Suprapubic skin (tissue), 4 donors: ENCODE measurements at regions not wholly inside any gene's neighbourhood (a gene's known extent, or its start where the extent isn't known, plus 50 kb on each side); places are given as distances from the start of the nearest gene placed in this dataset.

Source experiments
- DNase-seq, 2 donors: peaks; one replicate each; pipeline ENCODE4 v3.0.0-alpha.2; 2019; ENCODE audit warnings: low spot score in 2 of 2
- H3K27ac ChIP-seq: fragments of 200-600 bp; sonication (generic); one replicate; pipeline ENCODE4 v1.5.1; 2019
- H3K27me3 ChIP-seq: fragments of 200-600 bp; sonication (generic); one replicate; pipeline ENCODE4 v1.5.1; 2019
- H3K36me3 ChIP-seq: fragments of 200-600 bp; sonication (generic); one replicate; pipeline ENCODE4 v1.5.1; 2019
- H3K4me1 ChIP-seq: fragments of 200-600 bp; sonication (generic); one replicate; pipeline ENCODE4 v1.5.1; 2019
- H3K4me3 ChIP-seq: fragments of 200-600 bp; sonication (generic); one replicate; pipeline ENCODE4 v1.5.1; 2019; ENCODE audit warnings: mild to moderate bottlenecking
- H3K9me3 ChIP-seq: fragments of 200-600 bp; sonication (generic); one replicate; pipeline ENCODE4 v1.5.1; 2019
- EP300 ChIP-seq: sonication (generic); formaldehyde crosslinking; IDR thresholded peaks from one replicate; pipeline ENCODE4 v1.6.1; 2017; ENCODE audit warnings: antibody characterized with exemption
- POLR2A ChIP-seq, 2 donors: fragments of 450-650 bp; IDR thresholded peaks; one replicate each; pipeline ENCODE4 v1.6.1; 2017; ENCODE audit warnings: antibody characterized with exemption in 2 of 2, mild to moderate bottlenecking in 2 of 2, moderate library complexity in 2 of 2
- POLR2AphosphoS5 ChIP-seq, 3 donors: sonication (generic); formaldehyde crosslinking; IDR thresholded peaks; one replicate each; pipeline ENCODE4 v1.6.1; 2017; ENCODE audit warnings: antibody characterized with exemption in 3 of 3
- WGBS: methylation state at CpG from one replicate; pipeline ENCODE4 v1.1.5; 2018; 5-methylcytosine and 5-hydroxymethylcytosine counted together
- TF ChIP-seq, protein P1 (sequence below), 2 donors: fragments of 200-600 bp in 1 of 2; fragments of 450-650 bp in 1 of 2; sonication (generic) in 1 of 2; IDR thresholded peaks; one replicate each; pipeline ENCODE4 v1.5.1; 2016 to 2019; ENCODE audit warnings: antibody characterized with exemption in 2 of 2, mild to moderate bottlenecking in 1 of 2, moderate library complexity in 1 of 2

DNA sequence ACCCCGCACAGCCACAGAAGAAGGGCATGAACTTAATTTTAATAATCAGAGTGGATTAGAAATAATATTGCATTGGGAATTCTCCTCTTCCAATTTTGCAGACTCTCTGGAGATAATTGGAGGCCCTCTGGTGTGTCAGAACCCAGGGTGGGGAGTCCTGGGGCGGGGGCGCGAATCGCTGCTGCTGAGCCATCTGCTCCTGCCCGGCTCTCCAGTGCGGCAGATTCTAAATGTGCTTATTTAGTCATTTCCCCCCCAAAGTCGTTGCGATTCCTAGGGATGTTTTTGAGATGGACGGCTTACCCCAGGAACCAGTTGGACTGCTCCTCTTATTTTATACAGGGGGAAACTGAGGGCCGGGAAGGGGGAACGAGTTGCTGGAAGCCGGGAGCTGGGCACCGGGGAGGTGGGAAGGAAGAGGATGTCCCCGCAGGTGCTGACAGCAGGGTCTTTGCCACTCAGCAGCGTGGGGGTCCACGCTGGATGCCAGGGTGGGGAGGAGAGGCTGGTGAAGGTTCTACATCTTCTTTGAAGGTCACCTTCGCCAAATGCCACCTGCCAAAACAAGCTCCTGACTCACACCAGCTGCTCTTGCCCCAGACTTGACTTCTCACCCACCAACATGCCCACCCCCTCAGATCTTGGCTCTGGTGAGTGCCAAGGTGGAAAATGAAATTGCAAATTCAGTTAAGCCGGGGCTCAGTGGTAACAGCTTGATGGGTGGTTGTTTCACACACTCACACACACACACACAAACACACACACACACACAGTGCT lies 91.3 kb upstream of the PRR23E start:
- Histone ChIP-seq H3K9me3 (no peaks in the 10 kb centered on the region), H3K27ac (no peak overlapping the region), H3K4me3 (no peak overlapping the region), H3K27me3 (no peaks in the 10 kb centered on the region), H3K36me3 (no peaks in the 10 kb centered on the region), H3K4me1 (no peaks in the 10 kb centered on the region)
- 88% methylated on average over 9 of the region's 19 CpGs for WGBS
- TF ChIP-seq POLR2AphosphoS5 (IDR thresholded peaks at IDR 0.05) (no peak), EP300 (no peak), POLR2A (IDR thresholded peaks at IDR 0.05) (no peak)
- TF ChIP-seq, protein P1, sequence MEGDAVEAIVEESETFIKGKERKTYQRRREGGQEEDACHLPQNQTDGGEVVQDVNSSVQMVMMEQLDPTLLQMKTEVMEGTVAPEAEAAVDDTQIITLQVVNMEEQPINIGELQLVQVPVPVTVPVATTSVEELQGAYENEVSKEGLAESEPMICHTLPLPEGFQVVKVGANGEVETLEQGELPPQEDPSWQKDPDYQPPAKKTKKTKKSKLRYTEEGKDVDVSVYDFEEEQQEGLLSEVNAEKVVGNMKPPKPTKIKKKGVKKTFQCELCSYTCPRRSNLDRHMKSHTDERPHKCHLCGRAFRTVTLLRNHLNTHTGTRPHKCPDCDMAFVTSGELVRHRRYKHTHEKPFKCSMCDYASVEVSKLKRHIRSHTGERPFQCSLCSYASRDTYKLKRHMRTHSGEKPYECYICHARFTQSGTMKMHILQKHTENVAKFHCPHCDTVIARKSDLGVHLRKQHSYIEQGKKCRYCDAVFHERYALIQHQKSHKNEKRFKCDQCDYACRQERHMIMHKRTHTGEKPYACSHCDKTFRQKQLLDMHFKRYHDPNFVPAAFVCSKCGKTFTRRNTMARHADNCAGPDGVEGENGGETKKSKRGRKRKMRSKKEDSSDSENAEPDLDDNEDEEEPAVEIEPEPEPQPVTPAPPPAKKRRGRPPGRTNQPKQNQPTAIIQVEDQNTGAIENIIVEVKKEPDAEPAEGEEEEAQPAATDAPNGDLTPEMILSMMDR (IDR thresholded peaks at IDR 0.05): no peak
- DNase-seq: peak in 1 of 2 donors; percentile 30

DNA sequence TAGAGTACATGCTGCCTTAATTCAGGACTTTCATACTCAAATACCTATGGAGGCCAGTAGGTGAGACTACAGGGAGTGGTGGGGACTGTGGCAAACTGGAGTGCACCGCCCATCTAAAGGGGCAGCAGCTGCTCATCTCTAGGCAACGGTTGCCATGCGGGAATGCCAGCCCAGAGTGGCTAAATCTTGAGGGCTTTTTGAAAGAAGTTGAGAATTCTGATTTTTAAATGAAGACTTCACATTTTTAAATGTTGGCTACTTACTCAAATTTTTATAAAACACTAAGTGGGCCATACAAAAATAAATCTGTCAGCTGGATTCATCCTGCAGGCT lies 90.8 kb upstream of the PRR23E start:
- 94% methylated on average over 3 of the region's 3 CpGs for WGBS
- Histone ChIP-seq H3K4me3 (no peak overlapping the region), H3K9me3 (no peaks in the 10 kb centered on the region), H3K27me3 (no peaks in the 10 kb centered on the region), H3K36me3 (no peaks in the 10 kb centered on the region), H3K27ac (no peak overlapping the region), H3K4me1 (no peaks in the 10 kb centered on the region)
- DNase-seq: peak in 1 of 2 donors; percentile 31
- TF ChIP-seq POLR2A (IDR thresholded peaks at IDR 0.05): no peak
- TF ChIP-seq, protein P1 (IDR thresholded peaks at IDR 0.05): no peak
- no peak for TF ChIP-seq POLR2AphosphoS5 (IDR thresholded peaks at IDR 0.05)
- TF ChIP-seq EP300: no peak

GRCh38 chr3:127102587-127102986 lies 90.3 kb upstream of the PRR23E start:
- TF ChIP-seq EP300 (no peak), POLR2A (IDR thresholded peaks at IDR 0.05) (no peak), POLR2AphosphoS5 (IDR thresholded peaks at IDR 0.05) (no peak)
- TF ChIP-seq, protein P1 (IDR thresholded peaks at IDR 0.05): no peak
- no peaks in the 10 kb centered on the region for H3K9me3 ChIP-seq
- no peak overlapping the region for H3K4me3 ChIP-seq
- no peak overlapping the region for H3K27ac ChIP-seq
- peak in 1 of 2 donors; percentile 34 for DNase-seq
- WGBS: 94% methylated on average over 8 of the region's 13 CpGs
- no peaks in the 10 kb centered on the region for H3K36me3 ChIP-seq
- no peaks in the 10 kb centered on the region for H3K4me1 ChIP-seq
- H3K27me3 ChIP-seq: no peaks in the 10 kb centered on the region

DNA sequence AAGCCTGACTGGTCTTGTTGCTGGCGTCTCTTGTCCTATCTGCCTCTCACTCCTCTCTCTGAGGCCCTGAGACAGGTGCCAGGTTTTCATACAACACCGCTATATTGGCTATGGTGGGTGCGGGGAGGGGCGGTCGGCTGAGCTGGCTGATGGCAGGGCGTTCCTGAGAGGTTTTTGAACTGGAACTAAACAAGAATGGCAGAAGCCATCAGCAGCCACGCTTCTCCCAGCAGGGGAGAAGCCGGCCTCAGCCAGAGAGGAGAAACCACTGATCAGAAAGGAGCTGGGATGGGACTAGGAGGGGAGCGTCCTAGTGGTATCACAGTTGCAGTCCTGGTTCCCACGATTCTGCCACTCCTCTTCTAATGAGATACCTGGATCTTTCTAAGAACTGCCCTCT lies 89.9 kb upstream of the PRR23E start:
- 95% methylated on average over 6 of the region's 10 CpGs for WGBS
- Histone ChIP-seq H3K27ac (no peak overlapping the region), H3K36me3 (no peaks in the 10 kb centered on the region), H3K4me3 (no peak overlapping the region), H3K9me3 (no peaks in the 10 kb centered on the region), H3K4me1 (no peaks in the 10 kb centered on the region), H3K27me3 (no peaks in the 10 kb centered on the region)
- DNase-seq: peak in 1 of 2 donors; percentile 33
- TF ChIP-seq, protein P1 (IDR thresholded peaks at IDR 0.05): no peak
- no peak for TF ChIP-seq POLR2AphosphoS5 (IDR thresholded peaks at IDR 0.05)
- TF ChIP-seq EP300: no peak
- TF ChIP-seq POLR2A (IDR thresholded peaks at IDR 0.05): no peak

GRCh38 chr3:127104586-127104985 lies 88.3 kb upstream of the PRR23E start:
- H3K4me3 ChIP-seq: no peak overlapping the region
- H3K9me3 ChIP-seq: no peaks in the 10 kb centered on the region
- H3K4me1 ChIP-seq: no peaks in the 10 kb centered on the region
- H3K36me3 ChIP-seq: no peaks in the 10 kb centered on the region
- 89% methylated on average over 7 of the region's 7 CpGs for WGBS
- no peak overlapping the region for H3K27ac ChIP-seq
- no peak for TF ChIP-seq EP300
- no peak for TF ChIP-seq POLR2AphosphoS5 (IDR thresholded peaks at IDR 0.05)
- TF ChIP-seq, protein P1 (IDR thresholded peaks at IDR 0.05): no peak
- no peak for TF ChIP-seq POLR2A (IDR thresholded peaks at IDR 0.05)
- no peaks in the 10 kb centered on the region for H3K27me3 ChIP-seq
- peak; percentile 26 to 28 for DNase-seq
